Mammary epithelial cell (primary cell): ENCODE measurements at regions not wholly inside any gene's neighbourhood (a gene's known extent, or its start where the extent isn't known, plus 50 kb on each side); places are given as distances from the start of the nearest gene placed in this dataset.
A peak's percentile ranks its signal among the peaks of the same experiment; 100 is the strongest.

Experiments
- CTCF ChIP-seq, 2 donors: IDR thresholded peaks in 1 of 2; conservative IDR thresholded peaks in 1 of 2; 2 replicates each; pipeline ENCODE4 v1.5.1; 2011 to 2012; ENCODE audit warnings: inconsistent platforms in 2 of 2, low read length in 2 of 2, mild to moderate bottlenecking in 2 of 2, control low read depth in 1 of 2, low read depth in 1 of 2; ENCODE audit not compliant: insufficient read depth in 1 of 2; ENCODE audit errors: extremely low read depth in 1 of 2
- EZH2 ChIP-seq: IDR thresholded peaks from 2 replicates; pipeline ENCODE4 v1.6.1; 2012; ENCODE audit warnings: low read length, inconsistent platforms, borderline replicate concordance

DNA sequence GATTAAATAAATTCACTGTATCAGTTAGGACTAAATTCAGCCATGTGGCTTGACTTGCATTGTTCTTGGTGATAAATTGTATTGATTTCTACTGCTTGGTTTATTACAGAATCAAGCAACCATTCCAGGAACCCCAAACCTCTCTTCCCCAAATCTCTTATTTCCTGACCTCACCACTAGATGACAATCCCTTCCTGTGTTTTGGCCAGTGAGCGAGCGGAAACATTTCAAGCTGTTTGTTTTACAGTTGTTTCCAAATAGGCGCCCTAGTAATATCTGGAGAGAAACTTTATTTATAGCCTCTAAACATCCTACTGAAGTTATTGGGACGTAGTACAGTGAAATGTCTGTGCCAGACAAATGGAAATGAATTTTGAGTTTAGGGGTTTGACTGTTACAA, 161.1 kb downstream of the SNAPC1 start:
- TF ChIP-seq CTCF (conservative IDR thresholded peaks at IDR 0.05 in 1 of 2, IDR thresholded peaks at IDR 0.05 in 1 of 2; ENCODE audit: extremely low read depth in 1 of 2, insufficient read depth in 1 of 2, low read depth in 1 of 2, low read length in 2 of 2) (peak in 1 of 2 donors; percentile 43), EZH2 (no peak)
